Activated T-helper 1 cell treated with anti-CD3 and anti-CD28 coated beads, Interleukin-2, amount 50 U/mL, for 16 hours (primary cell): ENCODE measurements at regions not wholly inside any gene's neighbourhood (a gene's known extent, or its start where the extent isn't known, plus 50 kb on each side); places are given as distances from the start of the nearest gene placed in this dataset.
"Not testable (repeated sequence)": the region's sequence is repeated elsewhere in the genome, so short reads cannot be mapped to it uniquely, and the experiment has no call there.

ENCODE experiments used
- DNase-seq, 2 donors: peaks; one replicate each; pipeline ENCODE4 v3.0.0-alpha.2; 2020; ENCODE audit warnings: low read depth in 1 of 2, low spot score in 1 of 2

DNA sequence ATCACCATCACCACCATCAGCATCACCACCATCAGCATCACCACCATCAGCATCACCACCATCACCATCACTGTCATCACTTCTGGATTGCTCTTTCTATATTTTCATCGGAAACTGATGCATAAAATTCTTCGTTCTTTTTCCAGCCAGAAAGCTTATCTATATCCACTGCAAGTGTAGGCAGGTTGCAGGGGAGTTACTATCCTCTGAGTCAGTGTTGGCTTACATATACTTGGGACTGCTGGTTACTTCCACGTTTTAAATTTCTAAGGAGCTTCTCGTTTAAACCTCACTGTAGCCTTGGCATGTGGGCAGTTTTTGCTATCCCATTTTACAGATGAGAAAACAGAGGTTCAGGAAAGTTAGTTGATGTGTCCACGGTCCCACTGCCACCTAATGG is 66.1 kb downstream of the FOXL3 start:
- DNase-seq: no peak

- DNase-seq: no peak
These were observed 66.9 kb downstream of the FOXL3 start for GRCh38 chr7:356691-357462.

DNA sequence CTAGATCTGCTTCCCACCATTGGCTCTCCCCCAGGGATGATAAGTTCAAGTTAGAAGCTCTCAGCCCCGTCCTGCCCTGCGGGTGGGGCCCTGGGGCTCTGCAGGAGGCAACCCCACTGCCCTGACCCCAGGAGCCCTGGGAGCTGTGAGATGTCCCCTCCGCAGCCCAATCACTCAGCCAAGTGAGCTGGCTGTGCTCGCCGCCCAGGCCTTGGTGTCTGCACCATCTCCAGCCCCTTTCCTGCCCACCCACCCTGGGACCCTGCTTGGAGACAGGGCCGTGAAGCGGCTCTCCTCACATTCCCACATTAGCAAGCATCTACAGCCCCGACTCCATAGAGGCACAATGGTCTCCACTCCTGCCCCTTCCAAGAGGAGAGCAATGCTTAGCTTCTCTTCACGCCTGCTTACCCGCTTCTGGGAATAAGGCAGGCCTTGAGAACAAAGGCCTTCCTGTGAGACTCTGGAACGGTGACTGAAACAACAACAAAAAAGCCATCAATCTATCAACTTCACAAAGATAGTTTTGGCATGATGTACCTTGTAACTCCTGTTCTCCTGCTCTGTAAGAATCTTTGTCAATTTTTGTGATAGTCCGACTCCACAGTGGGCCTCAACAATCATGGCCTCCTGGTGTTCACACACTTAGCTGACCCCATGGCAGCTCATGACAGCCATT is 67.7 kb downstream of the FOXL3 start:
- no peak for DNase-seq

DNA sequence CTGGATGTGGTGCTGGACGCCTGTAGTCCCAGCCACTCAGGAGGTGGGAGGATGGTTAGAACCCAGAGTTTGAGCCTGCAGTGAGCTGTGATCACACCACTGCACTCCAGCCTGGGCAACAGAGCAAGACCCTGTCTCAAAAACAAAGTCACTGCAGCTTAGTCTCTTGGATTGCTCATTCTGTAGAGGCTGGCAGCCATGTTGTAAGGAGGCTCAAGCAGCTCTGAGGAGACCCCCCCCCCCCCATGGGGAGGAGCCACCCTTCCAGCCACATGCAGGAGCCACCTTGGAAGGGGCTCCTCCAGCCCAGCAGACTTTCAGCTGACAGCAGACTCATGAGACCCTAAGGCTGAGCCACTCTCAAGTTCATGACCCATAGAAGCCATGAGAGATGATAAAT is 68.4 kb downstream of the FOXL3 start:
- no peak for DNase-seq

DNA sequence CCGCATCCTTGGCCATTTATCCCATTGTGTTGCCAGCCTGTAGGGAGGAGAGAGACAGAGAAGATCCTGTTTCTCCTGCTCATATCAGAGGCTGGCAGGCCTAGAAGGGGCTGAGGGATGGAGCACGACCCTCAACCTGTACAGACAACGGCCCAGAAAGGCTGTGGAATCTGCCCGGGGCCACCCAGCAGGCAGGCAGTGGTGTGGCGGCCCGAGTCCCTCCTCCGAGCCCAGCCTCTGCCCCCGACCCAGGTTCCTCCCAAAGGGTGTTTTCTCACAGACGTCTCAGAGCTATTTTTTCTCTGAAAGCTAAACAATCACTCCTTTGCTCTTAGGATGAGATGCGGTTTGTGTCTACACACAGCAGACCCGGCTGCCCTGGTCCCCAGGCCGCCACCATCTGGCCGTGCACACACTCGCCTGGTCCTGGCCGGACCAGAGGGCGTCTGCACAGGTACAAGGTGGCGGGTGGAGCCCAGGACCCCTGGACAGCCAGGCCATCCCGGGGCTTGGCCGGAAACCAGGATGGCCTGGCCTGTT is 69.3 kb downstream of the FOXL3 start:
- DNase-seq: no peak

GRCh38 chr7:359766-360361 is 69.9 kb downstream of the FOXL3 start:
- DNase-seq: no peak

DNA sequence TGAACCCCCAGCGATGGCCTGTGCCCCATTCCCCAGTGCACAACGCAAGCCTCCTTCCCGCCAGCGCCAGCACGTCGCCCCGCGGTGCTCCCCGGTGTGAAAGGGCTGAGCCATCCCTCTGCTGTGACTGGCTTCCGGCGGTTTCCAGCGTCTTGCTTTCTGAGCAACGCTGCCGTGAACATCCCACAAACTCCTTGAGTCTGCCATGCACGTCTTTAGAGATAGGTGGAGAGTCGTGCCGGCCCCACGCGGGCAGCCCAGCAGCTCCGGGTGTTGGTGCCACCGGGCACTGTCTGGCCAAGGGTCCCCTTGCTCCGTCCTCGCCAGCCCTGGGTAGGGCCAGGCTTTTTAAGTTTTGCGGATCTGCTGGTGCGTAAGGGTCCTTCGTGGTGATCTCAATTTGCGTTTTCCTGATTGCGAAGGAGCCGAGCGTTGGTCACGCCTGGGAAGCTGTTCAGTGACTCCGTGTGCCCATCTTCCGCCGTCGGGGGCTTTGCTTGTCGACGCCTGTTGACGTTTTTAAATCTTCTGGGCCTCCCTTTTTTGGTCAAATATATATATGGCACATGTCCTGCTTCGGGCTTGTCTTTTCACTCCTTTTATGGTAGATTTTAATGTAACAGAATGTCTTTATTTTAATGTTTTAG is 70.6 kb downstream of the FOXL3 start:
- no peak for DNase-seq

- DNase-seq: not testable (repeated sequence)
These were observed 71.2 kb downstream of the FOXL3 start for GRCh38 chr7:361182-361581.

GRCh38 chr7:361680-362401 is 71.9 kb downstream of the FOXL3 start:
- no peak for DNase-seq

GRCh38 chr7:362402-363096 is 72.6 kb downstream of the FOXL3 start:
- DNase-seq: no peak

GRCh38 chr7:363626-364025 is 73.7 kb downstream of the FOXL3 start:
- DNase-seq: no peak

DNA sequence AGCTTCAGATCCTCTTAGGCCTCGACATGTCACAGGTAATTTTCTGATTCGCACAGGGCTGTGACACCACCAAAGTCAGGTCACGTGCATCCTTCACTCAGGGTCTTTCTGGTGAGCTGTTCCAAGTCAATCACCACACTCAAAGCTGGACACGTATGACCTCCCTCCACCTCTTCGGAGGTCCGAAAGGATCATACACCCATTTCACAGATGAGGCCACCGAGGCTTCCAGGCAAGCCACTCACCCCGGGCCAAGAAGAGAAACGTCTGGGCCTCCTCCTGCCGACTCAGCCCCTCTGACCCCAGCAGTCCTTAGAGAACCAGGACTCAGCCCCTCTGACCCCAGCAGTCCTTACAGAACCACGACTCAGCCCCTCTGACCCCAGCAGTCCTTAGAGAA is 74.6 kb downstream of the FOXL3 start:
- no peak for DNase-seq

DNA sequence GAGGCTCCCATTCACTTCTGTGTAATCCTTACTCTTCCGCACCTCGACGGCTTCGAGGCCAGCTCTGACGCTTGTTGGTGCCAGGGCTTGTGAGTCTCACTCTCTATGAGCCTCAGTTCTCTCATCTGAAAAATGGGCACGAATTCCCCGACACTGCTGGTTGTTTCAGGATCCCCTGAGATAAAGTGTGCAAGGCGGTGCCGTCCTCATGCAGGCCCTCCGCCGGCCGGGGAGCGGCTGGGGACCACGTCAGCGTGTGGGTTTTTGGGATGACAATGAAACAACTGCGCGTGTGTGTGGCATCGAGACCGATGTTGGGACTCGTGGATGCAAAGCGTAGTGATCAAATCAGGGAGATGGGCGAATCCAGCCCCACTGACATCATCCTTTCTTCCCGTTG is 75.6 kb downstream of the FOXL3 start:
- DNase-seq: no peak

- DNase-seq: no peak
These were observed 76.3 kb downstream of the FOXL3 start for GRCh38 chr7:366161-366803.

DNA sequence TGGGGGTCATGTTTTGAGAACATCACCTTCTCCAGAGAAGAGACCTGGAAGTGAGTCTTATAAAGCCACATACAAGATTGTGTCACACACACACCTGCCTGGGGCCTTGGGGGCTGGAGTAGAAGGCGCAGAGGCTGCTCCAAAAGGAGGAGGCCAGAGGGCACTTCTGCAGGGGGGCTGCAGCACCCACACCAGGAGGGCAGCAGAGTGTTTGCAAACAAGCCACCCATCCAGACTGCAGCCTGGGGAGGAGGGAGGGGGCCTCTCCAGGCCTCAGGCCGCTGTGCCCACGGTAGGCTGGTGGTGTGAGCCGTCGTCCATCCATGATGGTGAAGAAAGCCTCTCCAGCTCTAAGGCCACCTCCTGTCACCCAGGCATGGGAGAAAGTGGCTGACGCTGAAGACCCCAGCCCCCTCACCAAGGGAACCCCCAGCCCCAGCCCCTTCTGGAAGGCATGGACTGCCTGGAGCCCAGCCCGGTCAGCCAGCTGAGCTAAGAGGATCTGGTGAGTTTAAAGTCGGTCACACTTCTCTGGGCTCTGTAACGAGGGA is 77.5 kb downstream of the FOXL3 start:
- DNase-seq: no peak

- DNase-seq: no peak
These were observed 78.9 kb downstream of the FOXL3 start for GRCh38 chr7:368651-369475.

DNA sequence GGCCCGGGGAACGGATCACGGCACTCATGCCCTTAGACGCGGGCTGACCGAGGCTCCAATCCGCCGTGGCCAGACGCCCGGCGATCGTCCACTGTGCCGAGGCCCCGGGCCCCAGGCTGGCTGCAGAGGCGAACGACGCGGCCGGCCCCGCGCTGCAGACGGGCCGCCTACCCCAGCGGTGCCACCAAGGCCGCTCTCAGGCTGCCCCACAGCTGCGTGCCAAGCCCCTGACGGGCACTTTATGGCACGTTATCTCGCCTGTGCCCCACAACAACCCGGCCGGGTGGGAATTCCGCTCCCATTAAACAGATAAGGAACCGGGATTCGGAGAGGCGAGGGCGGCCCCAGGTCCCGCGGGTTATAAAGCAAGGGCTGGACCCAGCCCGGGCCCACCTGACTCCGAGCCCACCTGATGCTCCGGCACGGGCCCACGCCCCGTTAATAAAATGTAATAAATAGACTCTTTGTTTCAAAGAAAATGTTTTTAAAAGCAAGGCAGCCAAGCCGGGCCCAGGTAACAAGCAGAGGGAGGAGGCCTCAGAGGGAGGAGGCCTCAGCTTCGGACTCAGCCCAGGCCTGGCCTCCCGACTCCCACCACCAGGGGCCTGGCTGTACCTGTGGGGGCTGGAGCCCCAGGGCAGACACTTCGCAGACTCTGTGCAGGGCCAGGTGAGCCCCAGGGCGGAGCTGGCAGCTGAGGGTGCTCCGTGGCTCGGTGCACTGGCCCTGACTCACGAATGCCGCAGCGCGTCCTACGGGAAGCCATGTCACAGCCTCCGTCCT is 79.7 kb downstream of the FOXL3 start:
- no peak for DNase-seq

GRCh38 chr7:370259-370625 is 80.3 kb downstream of the FOXL3 start:
- DNase-seq: no peak
